NOMO-1 treated with dmso at 0.1 percent for 144 hours (cell line): ENCODE measurements at regions not wholly inside any gene's neighbourhood (a gene's known extent, or its start where the extent isn't known, plus 50 kb on each side); places are given as distances from the start of the nearest gene placed in this dataset.
"Not testable (repeated sequence)": the region's sequence is repeated elsewhere in the genome, so short reads cannot be mapped to it uniquely, and the experiment has no call there.

Source experiments
- DNase-seq: peaks from one replicate; lab custom pipeline; 2025; ENCODE audit not compliant: unreplicated experiment; lab: John Stamatoyannopoulos, UW

GRCh38 chr2:175769200-175769599 lies 232.9 kb downstream of the LNPK start:
- no peak for DNase-seq

GRCh38 chr2:175766880-175767279 lies 235.2 kb downstream of the LNPK start:
- DNase-seq: no peak

- DNase-seq: no peak
These were observed 246.2 kb downstream of the LNPK start for GRCh38 chr2:175755656-175756386.

- DNase-seq: no peak
These were observed 246.9 kb downstream of the LNPK start for GRCh38 chr2:175755169-175755568.

GRCh38 chr2:175750195-175750594 lies 251.9 kb downstream of the LNPK start:
- DNase-seq: no peak

GRCh38 chr2:175745911-175746310 lies 256.2 kb downstream of the LNPK start:
- no peak for DNase-seq

- no peak for DNase-seq
These were observed 258.1 kb downstream of the LNPK start for GRCh38 chr2:175744000-175744399.

- DNase-seq: no peak
These were observed 259.1 kb downstream of the LNPK start for GRCh38 chr2:175743011-175743410.

- DNase-seq: no peak
These were observed 259.7 kb downstream of the LNPK start for GRCh38 chr2:175742367-175742766.

- no peak for DNase-seq
These were observed 260.9 kb downstream of the LNPK start for GRCh38 chr2:175741164-175741563.

GRCh38 chr2:175737722-175738361 lies 264.2 kb downstream of the LNPK start:
- no peak for DNase-seq

- DNase-seq: no peak
These were observed 267.4 kb downstream of the LNPK start for GRCh38 chr2:175734686-175735085.

GRCh38 chr2:175732531-175732930 lies 269.5 kb downstream of the LNPK start:
- DNase-seq: no peak

GRCh38 chr2:175730050-175730449 lies 272.0 kb downstream of the LNPK start:
- DNase-seq: no peak

GRCh38 chr2:175729049-175729706 lies 272.9 kb downstream of the LNPK start:
- DNase-seq: no peak

- DNase-seq: no peak
These were observed 274.0 kb downstream of the LNPK start for GRCh38 chr2:175728032-175728431.

- DNase-seq: no peak
These were observed 275.8 kb downstream of the LNPK start for GRCh38 chr2:175726223-175726622.

GRCh38 chr2:175709248-175709647 lies 292.8 kb downstream of the LNPK start:
- no peak for DNase-seq

- no peak for DNase-seq
These were observed 294.7 kb downstream of the LNPK start for GRCh38 chr2:175707322-175707721.

GRCh38 chr2:175704568-175704967 lies 297.5 kb downstream of the LNPK start:
- DNase-seq: not testable (repeated sequence)

GRCh38 chr2:175698061-175698460 lies 304.0 kb downstream of the LNPK start:
- DNase-seq: no peak
